ENCODE measurements at regions not wholly inside any gene's neighbourhood (a gene's known extent, or its start where the extent isn't known, plus 50 kb on each side); places are given as distances from the start of the nearest gene placed in this dataset.

- H3K36me3 Mint-ChIP-seq: no peaks in the 10 kb centered on the region
- H3K27me3 Mint-ChIP-seq: no peaks in the 10 kb centered on the region
- DNase-seq: peak; percentile 86
- peaks cover 14% of the 10 kb centered on the region for H3K4me1 Mint-ChIP-seq (ENCODE audit: low read depth)
- no peaks in the 10 kb centered on the region for H3K9me3 Mint-ChIP-seq
- H3K27ac Mint-ChIP-seq: peak overlapping the region; percentile 74
- intact Hi-C loops (cut with micrococcal nuclease): loop anchor here (1.0 kb wide), 3 partner anchors 45 to 276 kb away; no protein-coding TSS in a partner anchor
- H3K4me3 Mint-ChIP-seq: no peak overlapping the region
- CTCF ChIA-PET: no interaction called here
- POLR2A ChIA-PET: no interaction called here
Measured at GRCh38 chr10:78578929-78579328, 489.8 kb upstream of the ZMIZ1 start.

- Mint-ChIP-seq H3K4me3 (no peak overlapping the region), H3K4me1 (ENCODE audit: low read depth) (peaks cover 14% of the 10 kb centered on the region), H3K36me3 (no peaks in the 10 kb centered on the region), H3K27me3 (no peaks in the 10 kb centered on the region), H3K9me3 (no peaks in the 10 kb centered on the region), H3K27ac (peak overlapping the region; percentile 72)
- intact Hi-C loops (cut with micrococcal nuclease): loop anchor here (1.0 kb wide), 3 partner anchors 45 to 276 kb away; no protein-coding TSS in a partner anchor
- CTCF ChIA-PET: no interaction called here
- POLR2A ChIA-PET: no interaction called here
- DNase-seq: no peak
Measured at GRCh38 chr10:78579576-78579975, 489.2 kb upstream of the ZMIZ1 start.

GRCh38 chr10:78579995-78580394, 488.8 kb upstream of the ZMIZ1 start:
- intact Hi-C loops (cut with micrococcal nuclease): loop anchor here (1.0 kb wide), 3 partner anchors 44 to 277 kb away; no protein-coding TSS in a partner anchor
- CTCF ChIA-PET: no interaction called here
- peaks cover 14% of the 10 kb centered on the region for H3K4me1 Mint-ChIP-seq (ENCODE audit: low read depth)
- POLR2A ChIA-PET: no interaction called here
- H3K27ac Mint-ChIP-seq: no peak overlapping the region
- no peak for DNase-seq
- H3K9me3 Mint-ChIP-seq: no peaks in the 10 kb centered on the region
- H3K36me3 Mint-ChIP-seq: no peaks in the 10 kb centered on the region
- no peaks in the 10 kb centered on the region for H3K27me3 Mint-ChIP-seq
- H3K4me3 Mint-ChIP-seq: no peak overlapping the region

GRCh38 chr10:78581133-78581694, 487.6 kb upstream of the ZMIZ1 start:
- CTCF ChIA-PET: no interaction called here
- Mint-ChIP-seq H3K27me3 (no peaks in the 10 kb centered on the region), H3K9me3 (no peaks in the 10 kb centered on the region), H3K27ac (no peak overlapping the region), H3K4me3 (no peak overlapping the region), H3K36me3 (no peaks in the 10 kb centered on the region), H3K4me1 (ENCODE audit: low read depth) (peaks cover 14% of the 10 kb centered on the region)
- intact Hi-C loops (cut with micrococcal nuclease): no loop called here
- no peak for DNase-seq
- POLR2A ChIA-PET: no interaction called here

GRCh38 chr10:78582540-78582939, 486.2 kb upstream of the ZMIZ1 start:
- no peak overlapping the region for H3K4me3 Mint-ChIP-seq
- intact Hi-C loops (cut with micrococcal nuclease): no loop called here
- DNase-seq: no peak
- peaks cover 14% of the 10 kb centered on the region for H3K4me1 Mint-ChIP-seq (ENCODE audit: low read depth)
- H3K36me3 Mint-ChIP-seq: no peaks in the 10 kb centered on the region
- ChIA-PET POLR2A (no interaction called here), CTCF (no interaction called here)
- no peaks in the 10 kb centered on the region for H3K9me3 Mint-ChIP-seq
- H3K27ac Mint-ChIP-seq: no peak overlapping the region
- H3K27me3 Mint-ChIP-seq: no peaks in the 10 kb centered on the region

- intact Hi-C loops (cut with micrococcal nuclease): no loop called here
- H3K27ac Mint-ChIP-seq: no peak overlapping the region
- ChIA-PET POLR2A (no interaction called here), CTCF (no interaction called here)
- H3K4me3 Mint-ChIP-seq: no peak overlapping the region
- H3K27me3 Mint-ChIP-seq: no peaks in the 10 kb centered on the region
- no peak for DNase-seq
- H3K4me1 Mint-ChIP-seq (ENCODE audit: low read depth): peaks cover 4% of the 10 kb centered on the region
- no peaks in the 10 kb centered on the region for H3K36me3 Mint-ChIP-seq
- no peaks in the 10 kb centered on the region for H3K9me3 Mint-ChIP-seq
Measured at GRCh38 chr10:78584266-78584665, 484.5 kb upstream of the ZMIZ1 start.

- Mint-ChIP-seq H3K27me3 (no peaks in the 10 kb centered on the region), H3K4me3 (no peak overlapping the region), H3K4me1 (ENCODE audit: low read depth) (no peaks in the 10 kb centered on the region), H3K36me3 (no peaks in the 10 kb centered on the region), H3K9me3 (no peaks in the 10 kb centered on the region), H3K27ac (no peak overlapping the region)
- ChIA-PET CTCF (no interaction called here), POLR2A (no interaction called here)
- intact Hi-C loops (cut with micrococcal nuclease): no loop called here
- DNase-seq: no peak
Measured at GRCh38 chr10:78584681-78585080, 484.1 kb upstream of the ZMIZ1 start.

- no peaks in the 10 kb centered on the region for H3K36me3 Mint-ChIP-seq
- ChIA-PET CTCF (no interaction called here), POLR2A (no interaction called here)
- no peak for DNase-seq
- no peaks in the 10 kb centered on the region for H3K4me1 Mint-ChIP-seq (ENCODE audit: low read depth)
- intact Hi-C loops (cut with micrococcal nuclease): no loop called here
- no peak overlapping the region for H3K4me3 Mint-ChIP-seq
- no peak overlapping the region for H3K27ac Mint-ChIP-seq
- H3K27me3 Mint-ChIP-seq: no peaks in the 10 kb centered on the region
- H3K9me3 Mint-ChIP-seq: no peaks in the 10 kb centered on the region
Measured at GRCh38 chr10:78585952-78586351, 482.8 kb upstream of the ZMIZ1 start.

GRCh38 chr10:78588194-78588811, 480.5 kb upstream of the ZMIZ1 start:
- ChIA-PET POLR2A (interaction anchor here (0.6 kb wide), 1 partner anchor 265 kb away, joined by 5 read pairs; no protein-coding TSS in a partner anchor), CTCF (no interaction called here)
- DNase-seq: no peak
- H3K4me3 Mint-ChIP-seq: no peak overlapping the region
- H3K36me3 Mint-ChIP-seq: no peaks in the 10 kb centered on the region
- no peaks in the 10 kb centered on the region for H3K4me1 Mint-ChIP-seq (ENCODE audit: low read depth)
- H3K9me3 Mint-ChIP-seq: no peaks in the 10 kb centered on the region
- intact Hi-C loops (cut with micrococcal nuclease): no loop called here
- no peaks in the 10 kb centered on the region for H3K27me3 Mint-ChIP-seq
- no peak overlapping the region for H3K27ac Mint-ChIP-seq

- POLR2A ChIA-PET: no interaction called here
- Mint-ChIP-seq H3K36me3 (no peaks in the 10 kb centered on the region), H3K27me3 (peaks cover 3% of the 10 kb centered on the region), H3K4me1 (ENCODE audit: low read depth) (no peaks in the 10 kb centered on the region), H3K27ac (no peak overlapping the region), H3K4me3 (no peak overlapping the region), H3K9me3 (no peaks in the 10 kb centered on the region)
- no peak for DNase-seq
- CTCF ChIA-PET: interaction anchor here (0.9 kb wide), 1 partner anchor 68 kb away, joined by 3 read pairs; no protein-coding TSS in a partner anchor
- intact Hi-C loops (cut with micrococcal nuclease): no loop called here
Measured at GRCh38 chr10:78589687-78590086, 479.1 kb upstream of the ZMIZ1 start.

GRCh38 chr10:78591066-78591465, 477.7 kb upstream of the ZMIZ1 start:
- Mint-ChIP-seq H3K9me3 (no peaks in the 10 kb centered on the region), H3K27me3 (peaks cover 4% of the 10 kb centered on the region), H3K36me3 (no peaks in the 10 kb centered on the region), H3K4me3 (no peak overlapping the region), H3K4me1 (ENCODE audit: low read depth) (no peaks in the 10 kb centered on the region), H3K27ac (no peak overlapping the region)
- POLR2A ChIA-PET: no interaction called here
- CTCF ChIA-PET: no interaction called here
- intact Hi-C loops (cut with micrococcal nuclease): no loop called here
- no peak for DNase-seq

- intact Hi-C loops (cut with micrococcal nuclease): no loop called here
- H3K9me3 Mint-ChIP-seq: no peaks in the 10 kb centered on the region
- no peak overlapping the region for H3K27ac Mint-ChIP-seq
- CTCF ChIA-PET: no interaction called here
- H3K27me3 Mint-ChIP-seq: peaks cover 6% of the 10 kb centered on the region
- POLR2A ChIA-PET: no interaction called here
- no peak for DNase-seq
- H3K36me3 Mint-ChIP-seq: no peaks in the 10 kb centered on the region
- H3K4me1 Mint-ChIP-seq (ENCODE audit: low read depth): no peaks in the 10 kb centered on the region
- no peak overlapping the region for H3K4me3 Mint-ChIP-seq
Measured at GRCh38 chr10:78594559-78595268, 474.1 kb upstream of the ZMIZ1 start.

GRCh38 chr10:78595269-78595619, 473.5 kb upstream of the ZMIZ1 start:
- intact Hi-C loops (cut with micrococcal nuclease): no loop called here
- H3K27me3 Mint-ChIP-seq: peaks cover 6% of the 10 kb centered on the region
- CTCF ChIA-PET: no interaction called here
- H3K9me3 Mint-ChIP-seq: no peaks in the 10 kb centered on the region
- POLR2A ChIA-PET: no interaction called here
- no peak overlapping the region for H3K27ac Mint-ChIP-seq
- no peaks in the 10 kb centered on the region for H3K4me1 Mint-ChIP-seq (ENCODE audit: low read depth)
- no peak for DNase-seq
- no peaks in the 10 kb centered on the region for H3K36me3 Mint-ChIP-seq
- no peak overlapping the region for H3K4me3 Mint-ChIP-seq
